Activated T-cell treated with anti-CD3 and anti-CD28 coated beads, Interleukin-2, amount 50 U/mL, for 72 hours (primary cell): ENCODE measurements at regions not wholly inside any gene's neighbourhood (a gene's known extent, or its start where the extent isn't known, plus 50 kb on each side); places are given as distances from the start of the nearest gene placed in this dataset.
A peak's percentile ranks its signal among the peaks of the same experiment; 100 is the strongest.
"Not testable (repeated sequence)": the region's sequence is repeated elsewhere in the genome, so short reads cannot be mapped to it uniquely, and the experiment has no call there.

Experiments
- ATAC-seq, 2 donors: fragments of 150-1000 bp; cut with Tn5 transposase; replicated peaks in 1 of 2; 2 replicates each; pipeline ENCODE4 v1.10.0; 2021; ENCODE audit warnings: moderate library complexity in 2 of 2, mild to moderate bottlenecking in 1 of 2
- DNase-seq, 2 donors: peaks; one replicate each; pipeline ENCODE4 v3.0.0; 2021 to 2022; ENCODE audit warnings: mixed read lengths in 1 of 2
- H3K27ac Mint-ChIP-seq: one replicate; pipeline ENCODE4 v1.8.0; 2022; ENCODE audit warnings: mild to moderate bottlenecking, moderate library complexity, mixed read lengths
- H3K27me3 Mint-ChIP-seq: one replicate; pipeline ENCODE4 v1.8.0; 2022; ENCODE audit warnings: low read depth, mixed read lengths
- H3K36me3 Mint-ChIP-seq, 2 donors: one replicate each; pipeline ENCODE4 v1.8.0; 2022; ENCODE audit warnings: mixed read lengths in 2 of 2, mild to moderate bottlenecking in 1 of 2; ENCODE audit not compliant: insufficient read depth in 2 of 2
- H3K4me1 Mint-ChIP-seq: one replicate; pipeline ENCODE4 v1.8.0; 2022; ENCODE audit warnings: low read depth, mixed read lengths
- H3K4me3 Mint-ChIP-seq, 2 donors: one replicate each; pipeline ENCODE4 v1.8.0; 2022; ENCODE audit warnings: mild to moderate bottlenecking in 2 of 2, mixed read lengths in 2 of 2, moderate library complexity in 2 of 2
- H3K9me3 Mint-ChIP-seq, 2 donors: one replicate each; pipeline ENCODE4 v1.8.0; 2022; ENCODE audit warnings: mixed read lengths in 2 of 2

GRCh38 chr14:78022059-78022458, 148.1 kb upstream of the NRXN3 start:
- DNase-seq (peak; percentile 67 to 77), ATAC-seq (peak; percentile 79 to 82)
- Mint-ChIP-seq H3K27me3 (peaks cover 9% of the 10 kb centered on the region), H3K36me3 (no peaks in the 10 kb centered on the region), H3K9me3 (peaks cover 0 to 3% of the 10 kb centered on the region in 2 donors), H3K4me3 (no peak overlapping the region), H3K27ac (no peak overlapping the region), H3K4me1 (no peaks in the 10 kb centered on the region)

- ATAC-seq (no peak), DNase-seq (no peak)
- Mint-ChIP-seq H3K27me3 (peaks cover 9% of the 10 kb centered on the region), H3K4me1 (no peaks in the 10 kb centered on the region), H3K27ac (no peak overlapping the region), H3K9me3 (peaks cover 0 to 2% of the 10 kb centered on the region in 2 donors), H3K4me3 (no peak overlapping the region), H3K36me3 (no peaks in the 10 kb centered on the region)
Measured at GRCh38 chr14:78023112-78023511, 147.1 kb upstream of the NRXN3 start.

- DNase-seq, result no peak
- H3K4me1 Mint-ChIP-seq, result no peaks in the 10 kb centered on the region
- H3K4me3 Mint-ChIP-seq, result no peak overlapping the region
- H3K27me3 Mint-ChIP-seq, result peaks cover 6% of the 10 kb centered on the region
- H3K36me3 Mint-ChIP-seq, result no peaks in the 10 kb centered on the region
- no peak for ATAC-seq
- H3K27ac Mint-ChIP-seq, result no peak overlapping the region
- no peaks in the 10 kb centered on the region for H3K9me3 Mint-ChIP-seq
Measured at GRCh38 chr14:78028471-78028870, 141.7 kb upstream of the NRXN3 start.

GRCh38 chr14:78029601-78030372, 140.4 kb upstream of the NRXN3 start:
- H3K27me3 Mint-ChIP-seq, result peaks cover 6% of the 10 kb centered on the region
- ATAC-seq, result no peak
- H3K4me1 Mint-ChIP-seq, result no peaks in the 10 kb centered on the region
- no peak for DNase-seq
- H3K27ac Mint-ChIP-seq, result no peak overlapping the region
- no peaks in the 10 kb centered on the region for H3K9me3 Mint-ChIP-seq
- H3K36me3 Mint-ChIP-seq, result no peaks in the 10 kb centered on the region
- no peak overlapping the region for H3K4me3 Mint-ChIP-seq

- no peaks in the 10 kb centered on the region for H3K4me1 Mint-ChIP-seq
Measured at GRCh38 chr14:78043349-78043748, 126.8 kb upstream of the NRXN3 start.

GRCh38 chr14:78048120-78048519, 122.1 kb upstream of the NRXN3 start:
- no peaks in the 10 kb centered on the region for H3K36me3 Mint-ChIP-seq
- no peak for DNase-seq
- H3K27me3 Mint-ChIP-seq, result no peaks in the 10 kb centered on the region
- H3K4me1 Mint-ChIP-seq, result no peaks in the 10 kb centered on the region
- H3K27ac Mint-ChIP-seq, result no peak overlapping the region
- ATAC-seq, result no peak
- H3K9me3 Mint-ChIP-seq, result peaks cover 0 to 11% of the 10 kb centered on the region in 2 donors
- H3K4me3 Mint-ChIP-seq, result no peak overlapping the region

More at GRCh38 chr14:78043349-78043748, 126.8 kb upstream of the NRXN3 start:
- ATAC-seq (no peak), DNase-seq (no peak)
- H3K27me3 Mint-ChIP-seq, result peaks cover 5% of the 10 kb centered on the region
- H3K9me3 Mint-ChIP-seq, result no peaks in the 10 kb centered on the region
- no peaks in the 10 kb centered on the region for H3K36me3 Mint-ChIP-seq
- H3K4me3 Mint-ChIP-seq, result no peak overlapping the region
- no peak overlapping the region for H3K27ac Mint-ChIP-seq

- not testable (repeated sequence) for H3K36me3 Mint-ChIP-seq, H3K4me1 Mint-ChIP-seq, H3K4me3 Mint-ChIP-seq, DNase-seq, ATAC-seq, H3K9me3 Mint-ChIP-seq, H3K27me3 Mint-ChIP-seq, H3K27ac Mint-ChIP-seq
Measured at GRCh38 chr14:78056890-78057289, 113.3 kb upstream of the NRXN3 start.

GRCh38 chr14:78070344-78070743, 99.8 kb upstream of the NRXN3 start:
- no peak for ATAC-seq
- Mint-ChIP-seq H3K9me3 (no peaks in the 10 kb centered on the region), H3K4me3 (no peak overlapping the region), H3K4me1 (no peaks in the 10 kb centered on the region), H3K27ac (no peak overlapping the region), H3K36me3 (no peaks in the 10 kb centered on the region), H3K27me3 (peaks cover 5% of the 10 kb centered on the region)
- no peak for DNase-seq

GRCh38 chr14:78071016-78071549, 99.1 kb upstream of the NRXN3 start:
- no peak overlapping the region for H3K27ac Mint-ChIP-seq
- no peak for ATAC-seq
- no peak overlapping the region for H3K4me3 Mint-ChIP-seq
- H3K27me3 Mint-ChIP-seq, result peaks cover 5% of the 10 kb centered on the region
- H3K36me3 Mint-ChIP-seq, result no peaks in the 10 kb centered on the region
- no peak for DNase-seq
- no peaks in the 10 kb centered on the region for H3K9me3 Mint-ChIP-seq
- no peaks in the 10 kb centered on the region for H3K4me1 Mint-ChIP-seq

- Mint-ChIP-seq H3K4me1 (no peaks in the 10 kb centered on the region), H3K36me3 (no peaks in the 10 kb centered on the region), H3K4me3 (no peak overlapping the region), H3K27me3 (peaks cover 5% of the 10 kb centered on the region), H3K27ac (no peak overlapping the region), H3K9me3 (no peaks in the 10 kb centered on the region)
- no peak for DNase-seq
- ATAC-seq, result no peak
Measured at GRCh38 chr14:78073028-78073427, 97.1 kb upstream of the NRXN3 start.

- Mint-ChIP-seq H3K27me3 (peaks cover 2% of the 10 kb centered on the region), H3K4me1 (no peaks in the 10 kb centered on the region), H3K9me3 (no peaks in the 10 kb centered on the region)
Measured at GRCh38 chr14:78074561-78074960, 95.6 kb upstream of the NRXN3 start.

GRCh38 chr14:78075033-78075432, 95.1 kb upstream of the NRXN3 start:
- ATAC-seq (no peak), DNase-seq (no peak)
- Mint-ChIP-seq H3K4me1 (no peaks in the 10 kb centered on the region), H3K4me3 (no peak overlapping the region), H3K27ac (no peak overlapping the region), H3K36me3 (no peaks in the 10 kb centered on the region), H3K9me3 (no peaks in the 10 kb centered on the region), H3K27me3 (no peaks in the 10 kb centered on the region)

More at GRCh38 chr14:78074561-78074960, 95.6 kb upstream of the NRXN3 start:
- DNase-seq (no peak), ATAC-seq (no peak)
- H3K27ac Mint-ChIP-seq, result no peak overlapping the region
- H3K36me3 Mint-ChIP-seq, result no peaks in the 10 kb centered on the region
- H3K4me3 Mint-ChIP-seq, result no peak overlapping the region

- no peaks in the 10 kb centered on the region for H3K36me3 Mint-ChIP-seq
- peaks cover under 1% of the 10 kb centered on the region for H3K27me3 Mint-ChIP-seq
- no peak for ATAC-seq
- no peaks in the 10 kb centered on the region for H3K9me3 Mint-ChIP-seq
- H3K4me1 Mint-ChIP-seq, result no peaks in the 10 kb centered on the region
- H3K4me3 Mint-ChIP-seq, result no peak overlapping the region
- no peak overlapping the region for H3K27ac Mint-ChIP-seq
- no peak for DNase-seq
Measured at GRCh38 chr14:78075555-78076277, 94.5 kb upstream of the NRXN3 start.
